A549 (cell line): ENCODE measurements at regions not wholly inside any gene's neighbourhood (a gene's known extent, or its start where the extent isn't known, plus 50 kb on each side); places are given as distances from the start of the nearest gene placed in this dataset.
A peak's percentile ranks its signal among the peaks of the same experiment; 100 is the strongest.

Experiments
- ATAC-seq, 2 experiments: fragments of 200-7000 bp in 1 of 2; fragments of >200 bp in 1 of 2; cut with Nextera tagmentation in 1 of 2; cut with Tn5 transposase in 1 of 2; 3 replicates each; pipeline versions ENCODE4 v1.8.0 to v1.9.1; 2018 to 2020; ENCODE audit warnings: mild to moderate bottlenecking in 1 of 2, moderate library complexity in 1 of 2
- CTCF ChIA-PET: fragments of 300-600 bp; sonication (Branson Sonifier 250); formaldehyde crosslinking; extraction: SDS; loops from one replicate; lab custom pipeline; 2021; ENCODE audit warnings: antibody characterized with exemption, inconsistent platforms; lab: Yijun Ruan, JAX
- POLR2A ChIA-PET: fragments of 350-600 bp; formaldehyde crosslinking; extraction: SDS; loops from one replicate; lab custom pipeline; 2021; ENCODE audit warnings: antibody characterized with exemption, inconsistent platforms; lab: Yijun Ruan, JAX
- DNase-seq, 2 experiments: peaks; one replicate each; pipeline versions ENCODE4 v3.0.0 to v3.0.0-alpha.2; 2011 to 2016; ENCODE audit warnings: low read depth in 1 of 2, low spot score in 1 of 2
- FAIRE-seq: peaks from 2 replicates; lab custom pipeline; 2011; peaks lifted over from hg19 to GRCh38; lab: Jason Lieb, UNC
- H3K27ac ChIP-seq, 2 experiments: fragments of >200 bp; sonication (Bioruptor Twin); formaldehyde crosslinking; 3 replicates each; pipeline ENCODE4 v1.5.1; 2016 to 2017
- H3K4me1 ChIP-seq: fragments of >200 bp; sonication (Bioruptor Twin); formaldehyde crosslinking; 3 replicates; pipeline ENCODE4 v1.6.1; 2016
- H3K4me2 ChIP-seq: fragments of >200 bp; sonication (Bioruptor Twin); formaldehyde crosslinking; 3 replicates; pipeline ENCODE4 v1.6.1; 2016
- H3K4me3 ChIP-seq: fragments of >200 bp; sonication (Bioruptor Twin); formaldehyde crosslinking; 3 replicates; pipeline ENCODE4 v1.5.1; 2016
- H3K9me3 ChIP-seq: fragments of >200 bp; sonication (Bioruptor Twin); formaldehyde crosslinking; 3 replicates; pipeline ENCODE4 v1.6.1; 2016
- BHLHE40 ChIP-seq: IDR thresholded peaks from 2 replicates; pipeline ENCODE4 v1.6.1; 2012; ENCODE audit warnings: low read depth, low read length, inconsistent platforms
- CBX2 ChIP-seq: fragments of 200-600 bp; sonication (generic); IDR thresholded peaks from 2 replicates; pipeline ENCODE4 v1.6.1; 2016; ENCODE audit warnings: low read depth, mild to moderate bottlenecking, borderline replicate concordance
- CBX8 ChIP-seq: fragments of 200-600 bp; sonication (generic); IDR thresholded peaks from 2 replicates; pipeline ENCODE4 v1.6.1; 2016
- CHD4 ChIP-seq: fragments of 200-600 bp; sonication (generic); IDR thresholded peaks from 2 replicates; pipeline ENCODE4 v1.6.1; 2016; ENCODE audit warnings: antibody characterized with exemption, mild to moderate bottlenecking, borderline replicate concordance
- EHMT2 ChIP-seq: fragments of 200-600 bp; sonication (generic); IDR thresholded peaks from 2 replicates; pipeline ENCODE4 v1.6.1; 2016; ENCODE audit warnings: antibody characterized with exemption, low read depth, mild to moderate bottlenecking, moderate library complexity
- ELK1 ChIP-seq: fragments of 150-350 bp; IDR thresholded peaks from 2 replicates; pipeline ENCODE4 v1.6.1; 2014; ENCODE audit warnings: low read depth, mild to moderate bottlenecking, low read length
- HEYL ChIP-seq: fragments of 250-450 bp; sonication (Bioruptor Pico); IDR thresholded peaks from 2 replicates; pipeline ENCODE4 v1.8.0; 2021; ENCODE audit warnings: mild to moderate bottlenecking, moderate library complexity
- HMGXB4 ChIP-seq: fragments of 250-450 bp; sonication (Bioruptor Pico); IDR thresholded peaks from 2 replicates; pipeline ENCODE4 v1.5.0; 2021; ENCODE audit warnings: mild to moderate bottlenecking, moderate library complexity, borderline replicate concordance
- HOXA7 ChIP-seq: fragments of 250-450 bp; sonication (Bioruptor Pico); IDR thresholded peaks from 2 replicates; pipeline ENCODE4 v1.5.0; 2020; ENCODE audit warnings: mild to moderate bottlenecking, moderate library complexity
- HOXB13 ChIP-seq: fragments of 250-450 bp; sonication (Bioruptor Pico); IDR thresholded peaks from 2 replicates; pipeline ENCODE4 v1.5.0; 2020; ENCODE audit warnings: low read depth, mild to moderate bottlenecking, moderate library complexity
- HOXB5 ChIP-seq: fragments of 250-450 bp; sonication (Bioruptor Pico); IDR thresholded peaks from 2 replicates; pipeline ENCODE4 v1.5.0; 2020; ENCODE audit warnings: mild to moderate bottlenecking, moderate library complexity
- MAFK ChIP-seq: fragments of 450-650 bp; IDR thresholded peaks from 2 replicates; pipeline ENCODE4 v1.6.1; 2014; ENCODE audit not compliant: partially characterized antibody
- MAX ChIP-seq: IDR thresholded peaks from 2 replicates; pipeline ENCODE4 v1.6.1; 2012
- MAZ ChIP-seq: fragments of 150-350 bp; IDR thresholded peaks from 2 replicates; pipeline ENCODE4 v1.6.1; 2014; ENCODE audit warnings: antibody characterized with exemption, low read depth, low read length, borderline replicate concordance
- NFE2L2 ChIP-seq: fragments of 150-350 bp; conservative IDR thresholded peaks from 2 replicates; pipeline ENCODE4 v1.6.1; 2014; ENCODE audit warnings: low read length
- NR3C1 ChIP-seq: fragments of >200 bp; sonication (Bioruptor Twin); formaldehyde crosslinking; IDR thresholded peaks from 3 replicates; pipeline ENCODE4 v1.6.1; 2017
- PBX3 ChIP-seq: IDR thresholded peaks from 2 replicates; pipeline ENCODE4 v1.6.1; 2012
- POLR2A ChIP-seq: IDR thresholded peaks from 2 replicates; pipeline ENCODE4 v1.6.1; 2012; ENCODE audit warnings: mild to moderate bottlenecking, low read length
- RARB ChIP-seq: fragments of 250-450 bp; sonication (Bioruptor Pico); IDR thresholded peaks from 2 replicates; pipeline ENCODE4 v1.8.0; 2021; ENCODE audit warnings: mild to moderate bottlenecking, moderate library complexity
- RNF2 ChIP-seq: fragments of 200-600 bp; sonication (generic); IDR thresholded peaks from 2 replicates; pipeline ENCODE4 v1.6.1; 2016; ENCODE audit warnings: low read depth, mild to moderate bottlenecking, antibody characterized with exemption, moderate library complexity, borderline replicate concordance
- SMC3 ChIP-seq: fragments of >200 bp; sonication (Bioruptor Twin); formaldehyde crosslinking; IDR thresholded peaks from 3 replicates; pipeline ENCODE4 v1.6.1; 2018; ENCODE audit warnings: inconsistent platforms
- TP53 ChIP-seq: fragments of 250-450 bp; sonication (Bioruptor Pico); IDR thresholded peaks from 2 replicates; pipeline ENCODE4 v1.5.0; 2021; ENCODE audit warnings: mild to moderate bottlenecking, moderate library complexity
- ZC3H11A ChIP-seq: fragments of 450-650 bp; IDR thresholded peaks from 2 replicates; pipeline ENCODE4 v1.6.1; 2014; ENCODE audit warnings: antibody characterized with exemption, mild to moderate bottlenecking
- ZNF302 ChIP-seq: fragments of 250-450 bp; sonication (Bioruptor Pico); IDR thresholded peaks from 2 replicates; pipeline ENCODE4 v1.9.0; 2021; ENCODE audit warnings: inconsistent platforms, mild to moderate bottlenecking, moderate library complexity
- WGBS: methylation state at CpG from one replicate; pipeline ENCODE4 v1.1.6; 2017; ENCODE audit errors: missing lambda C conversion rate; 5-methylcytosine and 5-hydroxymethylcytosine counted together

GRCh38 chr9:28841775-28842174 is 1268.5 kb upstream of the C9orf72 start:
- no peak overlapping the region for H3K27ac ChIP-seq
- ChIA-PET POLR2A (no interaction called here), CTCF (interaction anchor here (1.5 kb wide), 1 partner anchor 9 kb away, joined by 5 read pairs; no protein-coding TSS in a partner anchor)
- no peak overlapping the region for H3K4me3 ChIP-seq
- H3K4me1 ChIP-seq: no peaks in the 10 kb centered on the region
- no peak overlapping the region for H3K4me2 ChIP-seq
- WGBS: 41% methylated on average over 2 of the region's 2 CpGs
- ATAC-seq: no peak
- TF ChIP-seq MAFK: peak; percentile 29
- TF ChIP-seq CHD4: no peak
- no peak for TF ChIP-seq RARB (CRISPR knock-in tag)
- no peak for FAIRE-seq
- H3K9me3 ChIP-seq: peaks cover 8% of the 10 kb centered on the region; the same call in 2 of the 3 replicates
- no peak for DNase-seq

GRCh38 chr9:28847331-28847730 is 1274.0 kb upstream of the C9orf72 start:
- no peak overlapping the region for H3K4me3 ChIP-seq
- no peaks in the 10 kb centered on the region for H3K4me1 ChIP-seq
- TF ChIP-seq HEYL (no peak), HOXB13 (CRISPR knock-in tag) (no peak)
- 75% methylated on average over 1 of the region's 1 CpG for WGBS
- no peaks in the 10 kb centered on the region for H3K9me3 ChIP-seq
- no peak overlapping the region for H3K4me2 ChIP-seq
- ATAC-seq: no peak
- no peak for FAIRE-seq
- CTCF ChIA-PET: no interaction called here
- POLR2A ChIA-PET: no interaction called here
- no peak for DNase-seq
- no peak overlapping the region for H3K27ac ChIP-seq

GRCh38 chr9:28848671-28849070 is 1275.4 kb upstream of the C9orf72 start:
- no peak overlapping the region for H3K27ac ChIP-seq
- DNase-seq (no peak), ATAC-seq (no peak), FAIRE-seq (no peak)
- H3K4me1 ChIP-seq: no peaks in the 10 kb centered on the region
- H3K4me3 ChIP-seq: no peak overlapping the region
- ChIA-PET CTCF (no interaction called here), POLR2A (no interaction called here)
- 80% methylated on average over 2 of the region's 2 CpGs for WGBS
- TF ChIP-seq MAX (no peak), POLR2A (no peak), SMC3 (no peak), EHMT2 (no peak), NFE2L2 (no peak), HEYL (no peak), ZC3H11A (no peak)
- H3K4me2 ChIP-seq: no peak overlapping the region
- no peaks in the 10 kb centered on the region for H3K9me3 ChIP-seq

GRCh38 chr9:28853477-28853876 is 1280.2 kb upstream of the C9orf72 start:
- WGBS: 38% methylated on average over 4 of the region's 4 CpGs
- TF ChIP-seq HMGXB4 (no peak), ZNF302 (no peak), SMC3 (no peak), CBX2 (no peak), MAZ (no peak), RNF2 (no peak), CBX8 (no peak)

GRCh38 chr9:28866951-28867350 is 1293.7 kb upstream of the C9orf72 start:
- POLR2A ChIA-PET: no interaction called here
- CTCF ChIA-PET: no interaction called here

More at GRCh38 chr9:28853477-28853876, 1280.2 kb upstream of the C9orf72 start:
- ChIA-PET POLR2A (no interaction called here), CTCF (no interaction called here)
- FAIRE-seq: no peak
- ATAC-seq: no peak
- H3K4me2 ChIP-seq: no peak overlapping the region
- peak in 1 of 2 experiments; percentile 18 for DNase-seq
- no peak overlapping the region for H3K4me3 ChIP-seq
- H3K4me1 ChIP-seq: no peaks in the 10 kb centered on the region
- H3K9me3 ChIP-seq: no peaks in the 10 kb centered on the region
- no peak overlapping the region for H3K27ac ChIP-seq

More at GRCh38 chr9:28866951-28867350, 1293.7 kb upstream of the C9orf72 start:
- TF ChIP-seq RARB (CRISPR knock-in tag) (no peak), CHD4 (no peak), HOXA7 (no peak), MAFK (no peak), TP53 (CRISPR knock-in tag) (no peak), BHLHE40 (no peak), ELK1 (no peak), PBX3 (no peak), NFE2L2 (no peak), NR3C1 (no peak), SMC3 (no peak), HOXB5 (CRISPR knock-in tag) (no peak)
- H3K4me1 ChIP-seq: no peaks in the 10 kb centered on the region
- H3K9me3 ChIP-seq: no peaks in the 10 kb centered on the region
- FAIRE-seq: no peak
- H3K4me3 ChIP-seq: no peak overlapping the region
- H3K27ac ChIP-seq: no peak overlapping the region
- no peak overlapping the region for H3K4me2 ChIP-seq
- ATAC-seq: no peak
- no peak for DNase-seq
